HG03457 (cell line): ENCODE measurements at regions not wholly inside any gene's neighbourhood (a gene's known extent, or its start where the extent isn't known, plus 50 kb on each side); places are given as distances from the start of the nearest gene placed in this dataset.

ENCODE experiments used
- ATAC-seq: cut with Tn5 transposase; IDR thresholded peaks from one replicate; pipeline ENCODE4 v1.9.1; 2021; ENCODE audit warnings: moderate number of reproducible peaks; ENCODE audit not compliant: unreplicated experiment

GRCh38 chr7:156458011-156458410 lies 182.6 kb upstream of the RNF32 start:
- no peak for ATAC-seq

GRCh38 chr7:156456503-156457115 lies 184.0 kb upstream of the RNF32 start:
- no peak for ATAC-seq

GRCh38 chr7:156456032-156456431 lies 184.5 kb upstream of the RNF32 start:
- ATAC-seq, result no peak

GRCh38 chr7:156450473-156450872 lies 190.1 kb upstream of the RNF32 start:
- ATAC-seq, result no peak

- ATAC-seq, result no peak
Observed at GRCh38 chr7:156448918-156449317, 191.7 kb upstream of the RNF32 start.

GRCh38 chr7:156446990-156447389 lies 193.6 kb upstream of the RNF32 start:
- no peak for ATAC-seq

- no peak for ATAC-seq
Observed at GRCh38 chr7:156445997-156446761, 194.4 kb upstream of the RNF32 start.

- no peak for ATAC-seq
Observed at GRCh38 chr7:156442516-156442915, 198.1 kb upstream of the RNF32 start.

- ATAC-seq, result no peak
Observed at GRCh38 chr7:156440456-156440855, 200.1 kb upstream of the RNF32 start.

GRCh38 chr7:156438011-156438410 lies 202.6 kb upstream of the RNF32 start:
- ATAC-seq, result no peak

GRCh38 chr7:156437021-156437614 lies 203.5 kb upstream of the RNF32 start:
- ATAC-seq, result no peak

- ATAC-seq, result no peak
Observed at GRCh38 chr7:156435486-156436231, 204.9 kb upstream of the RNF32 start.

GRCh38 chr7:156434706-156435105 lies 205.9 kb upstream of the RNF32 start:
- no peak for ATAC-seq

GRCh38 chr7:156432018-156432417 lies 208.6 kb upstream of the RNF32 start:
- ATAC-seq, result no peak

- ATAC-seq, result no peak
Observed at GRCh38 chr7:156430109-156430508, 210.5 kb upstream of the RNF32 start.

- no peak for ATAC-seq
Observed at GRCh38 chr7:156429514-156429913, 211.1 kb upstream of the RNF32 start.

GRCh38 chr7:156423876-156424275 lies 216.7 kb upstream of the RNF32 start:
- no peak for ATAC-seq

- no peak for ATAC-seq
Observed at GRCh38 chr7:156420496-156420895, 220.1 kb upstream of the RNF32 start.

GRCh38 chr7:156419782-156420181 lies 220.8 kb upstream of the RNF32 start:
- no peak for ATAC-seq

GRCh38 chr7:156402255-156402654 lies 238.3 kb upstream of the RNF32 start:
- no peak for ATAC-seq

- no peak for ATAC-seq
Observed at GRCh38 chr7:156401617-156402016, 239.0 kb upstream of the RNF32 start.

- no peak for ATAC-seq
Observed at GRCh38 chr7:156400046-156400445, 240.5 kb upstream of the RNF32 start.
